PC-9 (cell line): ENCODE measurements at regions not wholly inside any gene's neighbourhood (a gene's known extent, or its start where the extent isn't known, plus 50 kb on each side); places are given as distances from the start of the nearest gene placed in this dataset.

Experiments
- EZH2 ChIP-seq: fragments of 200-600 bp; sonication (generic); IDR thresholded peaks from 2 replicates; pipeline ENCODE4 v1.8.0; 2017; ENCODE audit warnings: antibody characterized with exemption, low read depth
- TF ChIP-seq, protein P1 (sequence below): fragments of 200-600 bp; sonication (generic); conservative IDR thresholded peaks from 2 replicates; pipeline ENCODE4 v1.6.1; 2017; ENCODE audit warnings: mixed run types, antibody characterized with exemption, mild to moderate bottlenecking, moderate library complexity

DNA sequence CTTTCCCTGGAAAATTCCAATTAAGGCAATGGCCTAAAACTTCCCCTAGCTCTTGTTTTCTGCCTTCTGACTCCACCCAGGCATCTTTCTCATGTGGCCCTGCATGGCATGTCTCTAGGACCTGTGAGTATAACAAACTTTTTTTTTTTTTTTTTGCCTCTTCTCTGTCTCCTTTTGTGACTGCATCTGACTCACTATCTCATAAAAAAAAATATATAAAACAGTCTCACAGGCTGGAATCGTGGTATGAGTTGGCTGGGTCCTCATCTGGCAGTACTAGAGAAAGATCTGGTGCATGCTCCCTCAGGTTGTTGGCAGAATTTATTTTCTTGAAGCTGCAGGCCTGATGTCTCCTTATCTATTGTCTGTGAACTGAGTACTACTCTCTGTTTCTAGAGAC, 313.9 kb downstream of the TECRL start:
- TF ChIP-seq, protein P1, sequence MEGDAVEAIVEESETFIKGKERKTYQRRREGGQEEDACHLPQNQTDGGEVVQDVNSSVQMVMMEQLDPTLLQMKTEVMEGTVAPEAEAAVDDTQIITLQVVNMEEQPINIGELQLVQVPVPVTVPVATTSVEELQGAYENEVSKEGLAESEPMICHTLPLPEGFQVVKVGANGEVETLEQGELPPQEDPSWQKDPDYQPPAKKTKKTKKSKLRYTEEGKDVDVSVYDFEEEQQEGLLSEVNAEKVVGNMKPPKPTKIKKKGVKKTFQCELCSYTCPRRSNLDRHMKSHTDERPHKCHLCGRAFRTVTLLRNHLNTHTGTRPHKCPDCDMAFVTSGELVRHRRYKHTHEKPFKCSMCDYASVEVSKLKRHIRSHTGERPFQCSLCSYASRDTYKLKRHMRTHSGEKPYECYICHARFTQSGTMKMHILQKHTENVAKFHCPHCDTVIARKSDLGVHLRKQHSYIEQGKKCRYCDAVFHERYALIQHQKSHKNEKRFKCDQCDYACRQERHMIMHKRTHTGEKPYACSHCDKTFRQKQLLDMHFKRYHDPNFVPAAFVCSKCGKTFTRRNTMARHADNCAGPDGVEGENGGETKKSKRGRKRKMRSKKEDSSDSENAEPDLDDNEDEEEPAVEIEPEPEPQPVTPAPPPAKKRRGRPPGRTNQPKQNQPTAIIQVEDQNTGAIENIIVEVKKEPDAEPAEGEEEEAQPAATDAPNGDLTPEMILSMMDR = no peak
- no peak for TF ChIP-seq EZH2
